Caco-2 (cell line): ENCODE measurements at regions not wholly inside any gene's neighbourhood (a gene's known extent, or its start where the extent isn't known, plus 50 kb on each side); places are given as distances from the start of the nearest gene placed in this dataset.

ENCODE experiments used
- BruUV-seq: library from RNA; stranded (reverse); fragments of 400-500 nt; replicated peaks from 2 replicates; lab custom pipeline; 2021; lab: Mats Ljungman, UMichigan
- CTCF ChIA-PET: fragments of 300-600 bp; sonication (Branson Sonifier 250); formaldehyde crosslinking; loops from one replicate; lab custom pipeline; 2022; ENCODE audit warnings: antibody characterized with exemption; lab: Charles Lee
- POLR2A ChIA-PET: fragments of 300-600 bp; sonication (Branson Sonifier 250); formaldehyde crosslinking; loops from one replicate; lab custom pipeline; 2022; ENCODE audit warnings: antibody characterized with exemption; lab: Charles Lee
- DNase-seq, 2 experiments: peaks; one replicate each; pipeline versions ENCODE4 v3.0.0 to v3.0.0-alpha.2; 2020 to 2022
- H3K27me3 ChIP-seq: replicated peaks from 2 replicates; pipeline ENCODE4 v1.6.0; 2011; ENCODE audit warnings: low read length; ENCODE audit not compliant: control insufficient read depth, insufficient read depth
- H3K36me3 ChIP-seq: 2 replicates; pipeline ENCODE4 v1.5.1; 2011; ENCODE audit warnings: low read length; ENCODE audit not compliant: control insufficient read depth, insufficient read depth
- H3K4me1 ChIP-seq: fragments of 250-450 bp; sonication (Bioruptor Pico); 2 replicates; pipeline ENCODE4 v1.5.1; 2020; ENCODE audit warnings: mild to moderate bottlenecking
- H3K4me3 ChIP-seq: 2 replicates; pipeline ENCODE4 v1.5.1; 2011; ENCODE audit warnings: low read depth, mild to moderate bottlenecking, control low read depth, low read length
- H3K9me3 ChIP-seq: fragments of 250-450 bp; sonication (Bioruptor Pico); 2 replicates; pipeline ENCODE4 v1.5.1; 2020; ENCODE audit warnings: mild to moderate bottlenecking, moderate library complexity
- H3K27ac Mint-ChIP-seq: one replicate; pipeline ENCODE4 v1.8.0; 2022; ENCODE audit warnings: mixed read lengths; ENCODE audit not compliant: unreplicated experiment
- H3K27me3 Mint-ChIP-seq: one replicate; pipeline ENCODE4 v1.8.0; 2022; ENCODE audit warnings: mixed read lengths; ENCODE audit not compliant: insufficient read depth, unreplicated experiment
- H3K36me3 Mint-ChIP-seq: one replicate; pipeline ENCODE4 v1.8.0; 2022; ENCODE audit warnings: mild to moderate bottlenecking, mixed read lengths; ENCODE audit not compliant: insufficient read depth, unreplicated experiment
- H3K4me1 Mint-ChIP-seq: one replicate; pipeline ENCODE4 v1.8.0; 2022; ENCODE audit warnings: low read depth, mixed read lengths; ENCODE audit not compliant: unreplicated experiment
- H3K4me3 Mint-ChIP-seq: one replicate; pipeline ENCODE4 v1.8.0; 2022; ENCODE audit warnings: mild to moderate bottlenecking, moderate library complexity, mixed read lengths; ENCODE audit not compliant: unreplicated experiment
- H3K9me3 Mint-ChIP-seq: one replicate; pipeline ENCODE4 v1.8.0; 2022; ENCODE audit warnings: mixed read lengths; ENCODE audit not compliant: unreplicated experiment
- intact Hi-C: fragments of 100-400 bp; cut with micrococcal nuclease; formaldehyde crosslinking; loops from one replicate; pipeline ENCODE4 v1.10.0; 2022; ENCODE audit not compliant: unreplicated experiment
- TF ChIP-seq, protein P1 (sequence below), 2 experiments: fragments of 200-600 bp in 1 of 2; IDR thresholded peaks; 1 replicate in 1 of 2; 2 replicates in 1 of 2; pipeline versions ENCODE4 v1.5.1 to v1.8.0; 2011 to 2022; ENCODE audit warnings: antibody characterized with exemption in 1 of 2, control low read depth in 1 of 2, inconsistent platforms in 1 of 2, low read depth in 1 of 2, low read length in 1 of 2, mild to moderate bottlenecking in 1 of 2, moderate library complexity in 1 of 2; ENCODE audit not compliant: insufficient read depth in 1 of 2, severe bottlenecking in 1 of 2, unreplicated experiment in 1 of 2

DNA sequence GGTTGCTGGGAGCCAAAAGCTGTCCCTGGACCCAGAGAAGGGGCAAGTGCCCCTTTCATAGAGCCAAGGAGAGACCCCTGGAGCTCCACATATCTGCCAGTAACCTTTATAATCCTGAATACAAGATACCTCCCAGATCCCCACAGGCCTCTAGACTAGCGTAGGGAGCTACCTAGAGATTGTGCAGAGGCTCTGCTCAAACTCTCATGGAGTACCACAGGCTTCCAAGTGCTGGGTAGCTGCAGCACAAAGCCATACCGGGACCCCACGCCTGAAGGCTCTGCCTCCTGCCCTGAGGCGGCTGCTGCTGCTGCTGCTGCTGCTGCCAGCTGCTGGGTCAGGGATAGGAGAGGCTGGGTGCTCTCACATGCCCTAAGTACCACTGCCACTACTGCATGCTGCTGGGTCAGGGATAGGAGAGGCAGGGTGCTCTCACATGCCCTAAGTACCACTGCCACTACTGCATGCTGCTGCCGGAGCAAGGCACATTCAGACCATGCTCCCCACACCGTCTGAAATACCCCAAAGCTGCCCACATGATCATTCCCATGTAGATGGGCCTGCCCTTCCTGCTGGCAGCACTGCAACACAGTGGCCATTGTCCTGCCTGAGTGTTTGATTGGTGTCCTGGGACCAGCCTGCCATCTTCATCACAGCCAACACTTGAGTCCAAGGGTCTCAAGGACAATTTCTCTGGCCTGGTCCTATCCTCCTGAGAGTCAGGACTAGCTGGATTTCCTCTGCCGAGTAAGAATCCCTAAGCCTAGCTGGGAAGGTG, 1434.3 kb upstream of the ADGRB3 start:
- Histone ChIP-seq H3K4me3 (no peak overlapping the region), H3K36me3 (no peaks in the 10 kb centered on the region), H3K9me3 (no peaks in the 10 kb centered on the region), H3K4me1 (no peaks in the 10 kb centered on the region), H3K27me3 (no peaks in the 10 kb centered on the region)
- Mint-ChIP-seq H3K27ac (no peak overlapping the region), H3K4me3 (no peak overlapping the region), H3K36me3 (no peaks in the 10 kb centered on the region), H3K27me3 (no peaks in the 10 kb centered on the region), H3K9me3 (no peaks in the 10 kb centered on the region), H3K4me1 (no peaks in the 10 kb centered on the region)
- no peak for DNase-seq
- TF ChIP-seq, protein P1, sequence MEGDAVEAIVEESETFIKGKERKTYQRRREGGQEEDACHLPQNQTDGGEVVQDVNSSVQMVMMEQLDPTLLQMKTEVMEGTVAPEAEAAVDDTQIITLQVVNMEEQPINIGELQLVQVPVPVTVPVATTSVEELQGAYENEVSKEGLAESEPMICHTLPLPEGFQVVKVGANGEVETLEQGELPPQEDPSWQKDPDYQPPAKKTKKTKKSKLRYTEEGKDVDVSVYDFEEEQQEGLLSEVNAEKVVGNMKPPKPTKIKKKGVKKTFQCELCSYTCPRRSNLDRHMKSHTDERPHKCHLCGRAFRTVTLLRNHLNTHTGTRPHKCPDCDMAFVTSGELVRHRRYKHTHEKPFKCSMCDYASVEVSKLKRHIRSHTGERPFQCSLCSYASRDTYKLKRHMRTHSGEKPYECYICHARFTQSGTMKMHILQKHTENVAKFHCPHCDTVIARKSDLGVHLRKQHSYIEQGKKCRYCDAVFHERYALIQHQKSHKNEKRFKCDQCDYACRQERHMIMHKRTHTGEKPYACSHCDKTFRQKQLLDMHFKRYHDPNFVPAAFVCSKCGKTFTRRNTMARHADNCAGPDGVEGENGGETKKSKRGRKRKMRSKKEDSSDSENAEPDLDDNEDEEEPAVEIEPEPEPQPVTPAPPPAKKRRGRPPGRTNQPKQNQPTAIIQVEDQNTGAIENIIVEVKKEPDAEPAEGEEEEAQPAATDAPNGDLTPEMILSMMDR (IDR thresholded peaks at IDR 0.05; ENCODE audit: insufficient read depth in 1 of 2, low read depth in 1 of 2, low read length in 1 of 2, severe bottlenecking in 1 of 2, unreplicated experiment in 1 of 2), result no peak
- intact Hi-C loops, result no loop called here
- no TSS peak for BruUV-seq
- ChIA-PET CTCF (no interaction called here), POLR2A (no interaction called here)

DNA sequence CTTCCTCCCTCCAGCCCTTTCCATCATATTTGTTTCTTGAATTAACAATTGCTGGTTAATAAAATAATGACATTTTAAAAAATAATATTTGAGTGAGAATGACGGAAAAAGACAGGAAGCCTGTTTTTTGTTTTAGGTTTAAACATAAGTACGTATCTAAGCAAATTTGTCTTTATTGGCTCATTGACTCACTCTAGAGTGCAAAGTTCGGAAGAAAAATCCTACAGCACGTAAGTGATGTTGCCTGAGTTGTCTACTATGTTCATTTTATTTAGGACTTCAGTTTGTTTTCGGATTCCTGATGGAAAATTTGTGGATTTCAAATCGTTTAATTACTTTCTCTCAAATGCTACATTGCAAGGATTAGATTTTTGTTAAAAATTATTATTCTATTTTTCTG, 1435.7 kb upstream of the ADGRB3 start:
- no TSS peak for BruUV-seq
- intact Hi-C loops, result no loop called here

DNA sequence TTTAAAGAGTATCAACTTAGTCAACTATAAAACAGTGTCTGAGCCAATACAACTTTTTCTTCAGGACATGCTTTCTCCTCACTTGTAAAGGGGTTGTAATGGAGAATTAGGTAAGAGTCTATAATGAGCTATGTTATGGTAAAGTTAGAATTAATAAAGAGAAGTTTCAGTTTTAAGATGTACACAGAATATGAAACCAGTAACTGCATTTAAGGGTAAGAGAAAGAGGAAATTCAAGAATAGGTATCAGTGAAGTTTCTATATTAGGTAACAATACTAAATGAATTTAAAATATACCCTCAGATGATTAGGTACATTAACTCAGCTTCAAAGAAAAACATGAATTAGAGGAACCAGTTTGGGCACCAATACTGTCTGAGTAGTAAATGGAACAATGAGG, 1444.3 kb upstream of the ADGRB3 start:
- no peaks in the 10 kb centered on the region for H3K36me3 Mint-ChIP-seq
- no peak overlapping the region for H3K4me3 ChIP-seq
- CTCF ChIA-PET, result no interaction called here

More for the DNA sequence above, 1435.7 kb upstream of the ADGRB3 start:
- ChIA-PET CTCF (no interaction called here), POLR2A (no interaction called here)
- DNase-seq, result no peak
- Mint-ChIP-seq H3K36me3 (no peaks in the 10 kb centered on the region), H3K27ac (no peak overlapping the region), H3K4me1 (no peaks in the 10 kb centered on the region), H3K9me3 (no peaks in the 10 kb centered on the region), H3K4me3 (no peak overlapping the region), H3K27me3 (no peaks in the 10 kb centered on the region)
- H3K36me3 ChIP-seq, result no peaks in the 10 kb centered on the region
- no peaks in the 10 kb centered on the region for H3K27me3 ChIP-seq
- no peak overlapping the region for H3K4me3 ChIP-seq
- no peaks in the 10 kb centered on the region for H3K9me3 ChIP-seq
- H3K4me1 ChIP-seq, result no peaks in the 10 kb centered on the region
- TF ChIP-seq, protein P1 (IDR thresholded peaks at IDR 0.05; ENCODE audit: insufficient read depth in 1 of 2, low read depth in 1 of 2, low read length in 1 of 2, severe bottlenecking in 1 of 2, unreplicated experiment in 1 of 2), result no peak

More for the DNA sequence above, 1444.3 kb upstream of the ADGRB3 start:
- TF ChIP-seq, protein P1 (IDR thresholded peaks at IDR 0.05; ENCODE audit: insufficient read depth in 1 of 2, low read depth in 1 of 2, low read length in 1 of 2, severe bottlenecking in 1 of 2, unreplicated experiment in 1 of 2), result no peak
- H3K9me3 Mint-ChIP-seq, result no peaks in the 10 kb centered on the region
- POLR2A ChIA-PET, result no interaction called here
- intact Hi-C loops, result no loop called here
- Histone ChIP-seq H3K36me3 (no peaks in the 10 kb centered on the region), H3K27me3 (no peaks in the 10 kb centered on the region), H3K9me3 (no peaks in the 10 kb centered on the region), H3K4me1 (no peaks in the 10 kb centered on the region)
- no peak overlapping the region for H3K4me3 Mint-ChIP-seq
- no peak overlapping the region for H3K27ac Mint-ChIP-seq
- no peak for DNase-seq
- H3K4me1 Mint-ChIP-seq, result no peaks in the 10 kb centered on the region
- H3K27me3 Mint-ChIP-seq, result no peaks in the 10 kb centered on the region
- BruUV-seq, result no TSS peak
